ENCODE measurements at regions not wholly inside any gene's neighbourhood (a gene's known extent, or its start where the extent isn't known, plus 50 kb on each side); places are given as distances from the start of the nearest gene placed in this dataset.

- Histone ChIP-seq H3K79me2 (ENCODE audit: insufficient read depth, low read length) (no peaks in the 10 kb centered on the region), H4K8ac (replicated peaks; ENCODE audit: insufficient read length, low read depth, low read length) (no peak overlapping the region), H3K9ac (ENCODE audit: extremely low read depth, insufficient read length, low read length) (no peak overlapping the region), H4K5ac (ENCODE audit: insufficient read length, low read depth, low read length) (no peak overlapping the region), H2BK15ac (ENCODE audit: low read depth, low read length) (no peak overlapping the region), H3K4ac (ENCODE audit: low read depth, low read length) (no peak overlapping the region), H3T11ph (ENCODE audit: low read length) (no peak overlapping the region), H3K23me2 (ENCODE audit: insufficient read length, low read depth, low read length, poor library complexity, severe bottlenecking) (no peaks in the 10 kb centered on the region), H2BK12ac (ENCODE audit: insufficient read length, low read depth, low read length) (no peak overlapping the region), H3K56ac (ENCODE audit: insufficient read length, low read depth, low read length) (no peak overlapping the region), H2AFZ (ENCODE audit: low read length) (no peak overlapping the region), H2BK5ac (ENCODE audit: insufficient read length, low read length) (no peak overlapping the region), H3K4me2 (ENCODE audit: insufficient read depth, insufficient read length, low read length) (no peak overlapping the region), H3K14ac (ENCODE audit: insufficient read depth, low read length) (no peak overlapping the region), H4K91ac (ENCODE audit: insufficient read length, low read depth, low read length) (no peak overlapping the region), H4K20me1 (ENCODE audit: control insufficient read depth, insufficient read depth, insufficient read length) (no peaks in the 10 kb centered on the region), H2BK20ac (ENCODE audit: low read depth, low read length, poor library complexity, severe bottlenecking) (no peak overlapping the region), H3K18ac (ENCODE audit: insufficient read length, low read depth, low read length) (no peak overlapping the region), H3K27me3 (ENCODE audit: insufficient read depth, low read length) (no peaks in the 10 kb centered on the region), H2BK120ac (ENCODE audit: low read depth, low read length, poor library complexity, severe bottlenecking) (no peak overlapping the region), H3K4me1 (ENCODE audit: insufficient read depth, low read length) (no peaks in the 10 kb centered on the region), H3K9me3 (ENCODE audit: control insufficient read depth, low read depth, low read length) (no peaks in the 10 kb centered on the region), H2AK5ac (ENCODE audit: insufficient read length, low read length) (no peak overlapping the region), H3K23ac (ENCODE audit: insufficient read length, low read depth, low read length) (no peak overlapping the region), H3K27ac (ENCODE audit: insufficient read length, low read depth, low read length) (no peak overlapping the region), H3K79me1 (ENCODE audit: insufficient read depth, low read depth, low read length, poor library complexity, severe bottlenecking) (no peaks in the 10 kb centered on the region)
- no peak overlapping the region for H3K4me3 Mint-ChIP-seq
- H3K4me1 Mint-ChIP-seq: no peaks in the 10 kb centered on the region
- no peak for DNase-seq
- H3K27me3 Mint-ChIP-seq (ENCODE audit: low read depth): no peaks in the 10 kb centered on the region; the same call in 1 of the 2 replicates
- peaks cover 0 to 14% (median 0%) of the 10 kb centered on the region in 3 experiments; a peak in 4 of 7 replicates for H3K36me3 Mint-ChIP-seq (ENCODE audit: insufficient read depth in 1 of 3, low read depth in 3 of 3)
- H3K9me3 Mint-ChIP-seq: peaks cover 22 to 25% of the 10 kb centered on the region in 2 experiments
- H3K27ac Mint-ChIP-seq: no peak overlapping the region
- no CpG with 5 or more reads among the region's 1 CpG for WGBS (ENCODE audit: extremely low coverage, insufficient read length, low lambda C conversion rate)
- TF ChIP-seq CTCF (conservative IDR thresholded peaks at IDR 0.05): no peak
Measured at GRCh38 chr20:17798601-17799000, 98.8 kb downstream of the BANF2 start.

All from H9 (cell line).